Neural progenitor cell (in vitro differentiated cells): ENCODE measurements at regions not wholly inside any gene's neighbourhood (a gene's known extent, or its start where the extent isn't known, plus 50 kb on each side); places are given as distances from the start of the nearest gene placed in this dataset.
"Not testable (repeated sequence)": the region's sequence is repeated elsewhere in the genome, so short reads cannot be mapped to it uniquely, and the experiment has no call there.

Experiments used
- EZH2phosphoT487 ChIP-seq: fragments of 200-600 bp; sonication (generic); IDR thresholded peaks from 2 replicates; pipeline ENCODE4 v1.6.1; 2017; ENCODE audit warnings: antibody characterized with exemption
- TF ChIP-seq, protein P1 (sequence below): fragments of 200-600 bp; sonication (generic); IDR thresholded peaks from 2 replicates; pipeline ENCODE4 v1.5.1; 2017; ENCODE audit warnings: antibody characterized with exemption, mild to moderate bottlenecking

DNA sequence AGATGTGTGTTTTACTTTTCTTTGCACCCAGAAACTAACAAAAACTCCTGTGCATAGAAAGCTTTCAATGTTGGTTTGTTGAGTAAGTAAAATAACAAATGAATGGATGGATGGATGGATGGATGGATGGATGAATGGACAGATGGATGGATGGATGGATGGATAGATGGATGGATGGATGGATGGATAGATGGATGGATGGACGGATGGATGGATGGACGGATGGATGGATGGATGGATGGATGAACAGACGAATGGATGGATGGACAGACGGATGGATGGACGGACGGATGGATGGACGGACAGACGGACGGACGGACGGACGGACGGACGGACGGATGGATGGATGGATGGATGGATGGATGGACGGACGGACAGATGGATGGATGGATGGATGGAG, 181.7 kb downstream of the C6orf118 start:
- TF ChIP-seq EZH2phosphoT487, result not testable (repeated sequence)
- TF ChIP-seq, protein P1, sequence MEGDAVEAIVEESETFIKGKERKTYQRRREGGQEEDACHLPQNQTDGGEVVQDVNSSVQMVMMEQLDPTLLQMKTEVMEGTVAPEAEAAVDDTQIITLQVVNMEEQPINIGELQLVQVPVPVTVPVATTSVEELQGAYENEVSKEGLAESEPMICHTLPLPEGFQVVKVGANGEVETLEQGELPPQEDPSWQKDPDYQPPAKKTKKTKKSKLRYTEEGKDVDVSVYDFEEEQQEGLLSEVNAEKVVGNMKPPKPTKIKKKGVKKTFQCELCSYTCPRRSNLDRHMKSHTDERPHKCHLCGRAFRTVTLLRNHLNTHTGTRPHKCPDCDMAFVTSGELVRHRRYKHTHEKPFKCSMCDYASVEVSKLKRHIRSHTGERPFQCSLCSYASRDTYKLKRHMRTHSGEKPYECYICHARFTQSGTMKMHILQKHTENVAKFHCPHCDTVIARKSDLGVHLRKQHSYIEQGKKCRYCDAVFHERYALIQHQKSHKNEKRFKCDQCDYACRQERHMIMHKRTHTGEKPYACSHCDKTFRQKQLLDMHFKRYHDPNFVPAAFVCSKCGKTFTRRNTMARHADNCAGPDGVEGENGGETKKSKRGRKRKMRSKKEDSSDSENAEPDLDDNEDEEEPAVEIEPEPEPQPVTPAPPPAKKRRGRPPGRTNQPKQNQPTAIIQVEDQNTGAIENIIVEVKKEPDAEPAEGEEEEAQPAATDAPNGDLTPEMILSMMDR, result not testable (repeated sequence)
